Activated T-cell treated with anti-CD3 and anti-CD28 coated beads, Interleukin-2, amount 50 U/mL, for 4 hours (primary cell): ENCODE measurements at regions not wholly inside any gene's neighbourhood (a gene's known extent, or its start where the extent isn't known, plus 50 kb on each side); places are given as distances from the start of the nearest gene placed in this dataset.

ENCODE experiments used
- ATAC-seq, 2 donors: fragments of 200-7000 bp; cut with Tn5 transposase; one replicate each; pipeline ENCODE4 v1.10.0; 2021
- DNase-seq: peaks from one replicate; pipeline ENCODE4 v3.0.0-alpha.2; 2020
- H3K27me3 Mint-ChIP-seq: one replicate; pipeline ENCODE4 v1.8.0; 2021; ENCODE audit warnings: low read depth, mixed read lengths
- H3K36me3 Mint-ChIP-seq: one replicate; pipeline ENCODE4 v1.8.0; 2022; ENCODE audit warnings: mixed read lengths; ENCODE audit not compliant: insufficient read depth
- H3K4me1 Mint-ChIP-seq: one replicate; pipeline ENCODE4 v1.8.0; 2021; ENCODE audit warnings: low read depth, mixed read lengths
- H3K4me3 Mint-ChIP-seq: one replicate; pipeline ENCODE4 v1.8.0; 2021; ENCODE audit warnings: mild to moderate bottlenecking, moderate library complexity, mixed read lengths
- H3K9me3 Mint-ChIP-seq: one replicate; pipeline ENCODE4 v1.8.0; 2021; ENCODE audit warnings: mixed read lengths

DNA sequence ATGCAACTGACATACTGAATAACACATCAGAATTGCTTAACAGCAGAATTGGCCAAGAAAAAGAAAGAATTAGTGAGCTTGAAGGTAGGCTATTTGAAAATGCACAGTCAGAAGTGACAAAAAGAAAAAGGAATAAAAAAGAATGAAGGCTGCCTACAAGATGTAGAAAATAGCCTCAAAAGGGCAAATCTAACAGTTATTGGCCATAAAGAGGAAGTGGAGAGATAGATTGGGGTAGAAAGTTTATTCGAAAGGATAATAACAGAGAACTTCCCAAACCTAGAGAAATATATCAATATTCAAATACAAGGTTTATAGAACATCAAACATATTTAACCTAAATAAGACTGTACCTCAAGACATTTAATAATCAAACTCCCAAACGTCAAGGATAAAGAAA is 67.5 kb downstream of the ATP6V1G3 start:
- DNase-seq (no peak), ATAC-seq (no peak)
- Mint-ChIP-seq H3K36me3 (peaks cover 6% of the 10 kb centered on the region), H3K4me3 (no peak overlapping the region), H3K27me3 (no peaks in the 10 kb centered on the region), H3K9me3 (peaks cover 26% of the 10 kb centered on the region), H3K4me1 (no peaks in the 10 kb centered on the region)

DNA sequence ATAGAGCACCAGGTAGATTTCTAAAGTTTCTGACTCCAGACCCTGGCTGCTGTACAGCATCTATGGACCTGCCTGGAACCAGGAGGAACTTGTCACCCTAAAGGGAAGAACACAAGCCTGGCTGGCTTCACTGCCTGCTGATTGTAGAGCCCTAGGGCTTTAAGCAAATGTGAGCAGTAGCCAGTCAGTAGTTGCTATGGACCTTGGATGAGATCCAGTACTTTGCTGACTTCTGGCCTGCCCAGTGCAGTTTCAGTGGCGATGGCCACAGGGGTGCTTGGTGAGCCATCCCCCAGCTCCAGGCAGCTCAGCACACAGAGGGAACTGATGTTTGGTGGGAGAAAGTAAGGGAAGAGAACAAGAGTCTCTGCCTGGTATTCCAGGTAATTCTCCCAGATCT is 68.4 kb downstream of the ATP6V1G3 start:
- no peak for ATAC-seq
- Mint-ChIP-seq H3K9me3 (peaks cover 23% of the 10 kb centered on the region), H3K4me1 (no peaks in the 10 kb centered on the region), H3K27me3 (no peaks in the 10 kb centered on the region), H3K4me3 (no peak overlapping the region), H3K36me3 (peaks cover 6% of the 10 kb centered on the region)
- no peak for DNase-seq

DNA sequence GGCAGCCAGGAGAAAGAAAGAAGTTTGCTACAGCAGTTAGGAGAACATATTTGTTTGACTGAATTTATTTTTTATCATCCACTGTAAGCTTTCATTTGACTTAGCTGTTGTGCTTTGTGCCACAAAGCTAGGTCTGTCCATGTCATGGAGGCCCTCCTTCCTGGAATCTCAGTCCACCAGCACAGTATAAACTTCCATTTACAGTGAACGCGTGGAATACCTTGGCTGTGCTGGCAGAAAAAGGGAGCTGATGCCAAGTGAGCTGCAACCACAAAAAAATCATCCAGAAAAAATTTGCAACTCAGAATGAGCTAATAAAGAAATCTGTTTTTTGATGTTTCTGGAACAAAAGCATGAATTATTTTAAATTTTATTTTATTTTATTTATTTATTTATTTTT is 72.6 kb downstream of the ATP6V1G3 start:
- Mint-ChIP-seq H3K27me3 (no peaks in the 10 kb centered on the region), H3K36me3 (no peaks in the 10 kb centered on the region), H3K4me3 (no peak overlapping the region), H3K4me1 (peaks cover 10% of the 10 kb centered on the region), H3K9me3 (peaks cover 2% of the 10 kb centered on the region)
- ATAC-seq (no peak), DNase-seq (no peak)

DNA sequence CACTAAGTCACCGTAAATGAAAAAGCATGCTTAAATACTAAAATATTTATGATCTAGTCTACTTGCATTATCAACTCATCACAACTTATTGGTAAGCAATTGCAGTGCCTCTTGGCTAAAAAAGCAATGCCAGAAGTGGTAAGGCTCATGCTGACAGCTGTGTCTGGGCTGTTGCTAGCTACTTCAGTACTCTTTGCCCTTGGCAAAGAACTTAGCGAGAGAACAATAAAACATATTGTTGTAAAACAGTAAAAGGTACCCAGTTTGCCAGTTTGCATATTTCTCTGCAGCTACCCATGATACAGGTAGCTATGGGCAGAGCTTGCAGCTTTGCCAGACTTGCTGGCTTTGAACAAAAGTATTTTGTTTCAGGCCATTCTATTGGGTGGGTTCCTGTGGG is 73.1 kb downstream of the ATP6V1G3 start:
- ATAC-seq (no peak), DNase-seq (no peak)
- no peaks in the 10 kb centered on the region for H3K36me3 Mint-ChIP-seq
- peaks cover 10% of the 10 kb centered on the region for H3K4me1 Mint-ChIP-seq
- no peaks in the 10 kb centered on the region for H3K9me3 Mint-ChIP-seq
- no peaks in the 10 kb centered on the region for H3K27me3 Mint-ChIP-seq
- no peak overlapping the region for H3K4me3 Mint-ChIP-seq

DNA sequence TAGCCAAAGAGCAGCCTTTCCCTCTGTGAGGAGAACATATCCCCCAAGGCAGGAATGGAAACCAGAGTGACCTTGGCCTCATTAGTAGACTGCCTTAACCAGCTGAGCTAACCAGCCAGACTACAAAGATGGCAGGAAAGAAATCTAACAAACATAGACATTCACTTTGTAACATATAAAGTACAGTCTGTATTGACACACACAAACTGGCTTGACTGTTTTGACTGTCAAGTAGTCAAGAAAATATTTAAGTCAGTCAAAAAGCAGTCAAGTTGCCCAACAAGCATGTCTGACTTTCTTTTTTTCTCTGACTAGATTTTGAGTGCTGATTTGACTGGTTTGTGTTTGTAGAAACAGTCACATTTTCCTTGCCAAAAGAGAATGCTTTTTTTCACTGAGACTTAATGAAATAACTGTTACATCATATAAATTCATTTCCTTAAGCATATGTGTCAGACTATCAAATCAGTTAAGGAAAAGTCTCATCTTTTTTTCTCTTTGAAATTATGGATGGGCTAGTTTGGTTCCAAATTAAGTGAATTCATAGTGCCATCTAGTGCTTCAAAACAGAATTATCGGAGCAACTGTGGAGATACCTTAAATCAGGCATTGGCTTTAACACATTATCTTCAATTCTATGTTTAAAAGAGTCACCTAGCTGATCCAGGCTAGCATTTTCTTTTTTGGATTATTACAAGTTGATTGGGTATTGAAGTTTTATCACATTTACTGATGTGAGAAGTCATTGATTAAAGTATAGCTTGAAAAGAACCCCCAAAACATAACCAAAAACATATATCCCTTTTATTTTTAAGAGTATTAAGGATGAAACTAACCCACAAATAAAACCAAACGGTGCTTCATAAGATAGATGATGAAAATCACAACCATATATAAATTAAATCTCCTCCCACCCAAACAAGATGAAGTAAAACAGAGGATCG is 75.0 kb downstream of the ATP6V1G3 start:
- Mint-ChIP-seq H3K27me3 (no peaks in the 10 kb centered on the region), H3K36me3 (no peaks in the 10 kb centered on the region), H3K4me3 (no peak overlapping the region), H3K9me3 (no peaks in the 10 kb centered on the region), H3K4me1 (peaks cover 10% of the 10 kb centered on the region)
- DNase-seq, result no peak
- ATAC-seq, result peak; percentile 72 to 76

DNA sequence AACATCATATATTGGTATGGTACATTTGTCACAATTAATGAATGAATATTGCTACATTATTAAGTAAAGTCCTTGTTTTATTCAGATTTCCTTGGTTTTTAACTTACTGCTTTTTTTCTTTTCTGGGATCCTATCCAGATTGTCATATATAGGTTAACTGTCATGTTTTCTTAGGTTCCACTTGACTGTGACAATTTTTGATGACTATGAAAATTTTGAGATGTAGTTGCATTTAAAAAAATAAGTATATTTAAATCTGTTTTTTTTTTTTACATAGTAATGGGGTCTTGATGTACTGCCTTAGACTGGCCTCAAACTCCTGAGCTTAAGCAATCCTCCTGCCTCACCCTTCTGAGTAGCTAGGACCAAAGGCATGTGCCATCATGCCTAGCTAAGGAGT is 76.8 kb downstream of the ATP6V1G3 start:
- ATAC-seq, result no peak

DNA sequence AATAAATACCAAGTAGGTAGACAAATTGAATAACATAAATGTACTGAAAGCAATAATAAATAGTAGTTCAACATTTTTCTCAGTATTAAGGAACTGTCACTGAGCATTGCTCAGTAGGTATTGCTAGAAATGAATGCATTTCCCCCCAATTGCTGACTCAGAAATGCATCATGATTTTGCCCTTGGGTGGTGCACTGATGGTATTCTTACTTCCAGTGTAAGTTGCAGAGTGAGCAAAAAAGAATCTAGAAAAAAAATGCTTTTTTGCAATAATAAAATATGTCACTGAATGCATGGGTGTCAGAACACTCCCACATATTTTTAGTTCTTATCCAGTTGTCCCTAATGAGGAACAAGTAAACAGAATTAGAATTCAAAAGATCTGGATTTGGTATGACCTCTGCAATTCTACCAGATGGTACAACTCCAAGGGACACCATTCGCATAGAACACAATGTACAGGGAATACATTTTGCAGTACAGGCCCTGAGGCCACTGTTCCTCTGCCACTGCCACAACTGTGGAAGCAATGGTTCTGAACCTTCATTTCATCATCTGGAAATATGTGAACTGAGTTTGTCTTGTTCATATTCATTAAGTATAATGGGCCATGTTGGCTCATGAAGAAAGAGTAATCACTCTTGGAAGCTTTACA is 78.0 kb downstream of the ATP6V1G3 start:
- ATAC-seq (peak; percentile 80 to 82), DNase-seq (no peak)
- H3K27me3 Mint-ChIP-seq, result no peaks in the 10 kb centered on the region
- peaks cover 10% of the 10 kb centered on the region for H3K4me1 Mint-ChIP-seq
- no peaks in the 10 kb centered on the region for H3K36me3 Mint-ChIP-seq
- no peak overlapping the region for H3K4me3 Mint-ChIP-seq
- no peaks in the 10 kb centered on the region for H3K9me3 Mint-ChIP-seq

More for the DNA sequence above, 76.8 kb downstream of the ATP6V1G3 start:
- DNase-seq, result no peak
- Mint-ChIP-seq H3K27me3 (no peaks in the 10 kb centered on the region), H3K36me3 (no peaks in the 10 kb centered on the region), H3K9me3 (no peaks in the 10 kb centered on the region), H3K4me3 (no peak overlapping the region), H3K4me1 (peaks cover 10% of the 10 kb centered on the region)

DNA sequence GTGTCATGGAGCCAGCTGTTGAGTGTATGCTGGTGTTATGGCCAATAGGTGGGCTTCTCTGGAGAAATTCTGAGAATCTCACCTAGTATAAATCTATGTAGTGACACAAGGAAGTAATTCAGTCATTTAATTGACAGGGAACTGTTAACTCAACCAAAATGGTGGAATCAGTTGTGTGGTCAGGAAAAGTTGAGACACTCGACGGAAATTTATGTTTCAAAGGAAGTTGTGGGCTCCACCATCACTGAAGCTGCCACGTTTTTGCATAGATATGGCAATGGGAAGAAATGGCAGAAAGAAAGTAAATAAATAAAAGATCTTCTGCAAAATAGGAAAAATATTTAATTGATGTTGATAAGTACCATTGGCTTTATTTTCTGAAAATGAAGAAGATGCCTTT is 84.5 kb downstream of the ATP6V1G3 start:
- H3K36me3 Mint-ChIP-seq, result no peaks in the 10 kb centered on the region

DNA sequence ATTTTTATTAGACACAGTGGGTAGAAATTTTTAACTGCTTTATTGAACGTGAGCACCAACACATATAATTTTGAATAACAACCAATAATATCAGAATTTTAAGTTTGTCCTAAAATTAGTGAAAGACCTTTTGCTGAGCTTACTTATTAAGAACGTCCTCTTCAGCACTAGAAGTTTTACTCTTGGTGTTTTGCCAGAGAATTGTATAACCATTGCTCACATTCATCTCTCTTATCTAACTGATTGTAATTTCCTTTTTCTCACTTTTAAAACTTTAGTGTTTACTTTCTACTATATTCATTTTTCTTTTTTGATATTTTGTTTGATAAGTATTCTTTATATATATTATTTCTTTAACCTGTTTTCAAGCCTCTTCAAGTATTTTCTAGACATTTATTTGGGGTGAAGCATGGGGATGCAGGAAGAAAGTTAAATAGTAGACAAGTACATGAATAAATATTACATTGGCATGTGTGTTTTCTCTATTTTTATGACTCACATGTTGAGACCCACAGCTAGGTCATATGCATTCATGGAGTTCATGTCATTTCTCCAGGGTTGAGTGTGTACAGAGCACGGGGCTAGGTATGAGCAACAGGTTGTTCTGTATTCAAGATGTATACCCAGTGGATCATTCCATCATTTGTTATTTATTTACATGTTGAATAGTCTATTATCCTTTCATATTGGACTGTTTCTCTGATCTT is 90.6 kb downstream of the ATP6V1G3 start:
- H3K9me3 Mint-ChIP-seq, result no peaks in the 10 kb centered on the region
- no peaks in the 10 kb centered on the region for H3K36me3 Mint-ChIP-seq
- H3K27me3 Mint-ChIP-seq, result peaks cover 5% of the 10 kb centered on the region
- ATAC-seq (no peak), DNase-seq (no peak)
- no peak overlapping the region for H3K4me3 Mint-ChIP-seq
- H3K4me1 Mint-ChIP-seq, result no peaks in the 10 kb centered on the region

More for the DNA sequence above, 84.5 kb downstream of the ATP6V1G3 start:
- DNase-seq (no peak), ATAC-seq (no peak)
- Mint-ChIP-seq H3K4me1 (no peaks in the 10 kb centered on the region), H3K4me3 (no peak overlapping the region), H3K27me3 (no peaks in the 10 kb centered on the region), H3K9me3 (no peaks in the 10 kb centered on the region)

DNA sequence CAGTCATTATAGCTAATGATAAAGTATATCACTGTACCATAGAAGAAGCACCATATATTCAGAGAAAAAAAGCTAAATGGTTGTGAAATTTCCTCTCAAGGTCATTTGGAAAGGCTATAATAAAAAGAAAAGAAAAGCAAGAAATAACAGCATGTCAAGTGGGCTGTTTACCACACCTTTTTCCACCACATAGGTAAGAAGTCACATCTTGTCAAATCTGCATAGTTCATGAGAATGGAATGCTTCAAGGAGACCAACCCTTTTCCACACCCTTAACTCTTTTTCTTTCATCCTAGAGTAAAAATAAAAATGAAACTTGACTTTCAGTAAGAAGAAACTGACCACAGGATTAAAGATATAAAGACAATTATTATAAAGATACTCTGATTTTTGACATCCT is 91.2 kb downstream of the ATP6V1G3 start:
- ATAC-seq, result no peak
- no peaks in the 10 kb centered on the region for H3K36me3 Mint-ChIP-seq
- H3K9me3 Mint-ChIP-seq, result no peaks in the 10 kb centered on the region
- no peak overlapping the region for H3K4me3 Mint-ChIP-seq
- no peak for DNase-seq
- H3K4me1 Mint-ChIP-seq, result no peaks in the 10 kb centered on the region
- peaks cover 5% of the 10 kb centered on the region for H3K27me3 Mint-ChIP-seq

DNA sequence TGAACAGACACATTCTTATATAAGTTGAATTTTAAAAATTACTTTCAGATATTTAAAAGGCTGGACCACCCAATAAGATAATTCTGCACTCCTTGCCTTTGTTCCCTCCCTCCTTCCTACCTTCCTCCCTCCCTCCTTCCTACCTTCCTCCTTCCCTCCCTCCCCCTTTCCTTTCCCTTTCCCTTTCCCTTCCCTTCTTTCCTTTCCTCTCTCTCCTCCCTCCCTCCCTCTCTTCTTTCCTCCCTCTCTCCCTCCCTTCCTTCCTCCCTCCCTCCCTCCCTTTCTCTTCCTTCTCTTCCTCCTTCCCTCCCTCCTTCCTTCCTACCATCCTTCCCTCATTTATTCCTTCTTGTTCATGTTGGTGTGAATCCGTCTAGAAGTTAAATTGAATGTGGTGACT is 93.0 kb downstream of the ATP6V1G3 start:
- no peaks in the 10 kb centered on the region for H3K36me3 Mint-ChIP-seq
- ATAC-seq, result no peak
- peaks cover 10% of the 10 kb centered on the region for H3K27me3 Mint-ChIP-seq
- H3K4me1 Mint-ChIP-seq, result no peaks in the 10 kb centered on the region
- no peaks in the 10 kb centered on the region for H3K9me3 Mint-ChIP-seq
- no peak for DNase-seq
- no peak overlapping the region for H3K4me3 Mint-ChIP-seq

DNA sequence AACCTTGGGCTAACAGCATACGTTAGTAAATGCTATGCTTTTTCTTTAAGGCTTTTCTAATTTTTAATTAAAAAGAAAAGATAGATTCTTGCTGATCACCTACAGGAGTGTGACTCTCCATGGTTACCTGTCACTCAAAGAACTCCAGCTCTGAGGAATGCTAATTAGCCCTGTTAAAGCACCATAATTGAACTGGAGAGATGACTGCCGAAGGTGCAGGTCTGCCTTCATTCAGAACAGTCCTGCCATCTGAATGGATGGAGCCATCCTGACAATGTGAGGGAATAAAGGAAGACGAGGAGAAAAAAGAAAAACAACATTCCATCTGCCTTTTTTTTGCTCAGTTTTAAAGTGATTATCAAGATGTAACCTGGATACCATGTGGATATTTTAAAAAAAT is 94.6 kb downstream of the ATP6V1G3 start:
- DNase-seq, result no peak
- Mint-ChIP-seq H3K9me3 (no peaks in the 10 kb centered on the region), H3K4me1 (no peaks in the 10 kb centered on the region), H3K27me3 (peaks cover 10% of the 10 kb centered on the region), H3K4me3 (no peak overlapping the region), H3K36me3 (no peaks in the 10 kb centered on the region)
- no peak for ATAC-seq

DNA sequence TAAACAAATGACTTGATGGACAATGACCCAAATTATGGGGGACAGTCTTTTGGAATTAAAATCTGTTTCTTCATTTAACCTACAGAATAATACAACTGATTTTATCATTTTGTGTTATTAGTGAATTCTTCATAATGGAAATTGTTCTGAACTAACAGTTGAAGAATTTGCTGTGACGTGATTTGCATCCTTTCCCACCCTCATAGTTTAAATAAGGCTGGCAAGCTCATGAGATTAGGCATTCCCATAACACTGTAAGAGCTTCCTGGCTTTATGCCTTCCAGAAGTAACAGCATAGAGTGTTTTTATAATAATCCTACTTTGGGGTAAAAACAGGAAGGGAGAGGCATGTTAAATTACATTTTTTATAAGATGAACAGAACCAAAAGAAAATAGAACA is 95.7 kb downstream of the ATP6V1G3 start:
- DNase-seq (no peak), ATAC-seq (no peak)
- Mint-ChIP-seq H3K4me1 (no peaks in the 10 kb centered on the region), H3K27me3 (peaks cover 10% of the 10 kb centered on the region), H3K9me3 (no peaks in the 10 kb centered on the region), H3K36me3 (no peaks in the 10 kb centered on the region), H3K4me3 (no peak overlapping the region)

DNA sequence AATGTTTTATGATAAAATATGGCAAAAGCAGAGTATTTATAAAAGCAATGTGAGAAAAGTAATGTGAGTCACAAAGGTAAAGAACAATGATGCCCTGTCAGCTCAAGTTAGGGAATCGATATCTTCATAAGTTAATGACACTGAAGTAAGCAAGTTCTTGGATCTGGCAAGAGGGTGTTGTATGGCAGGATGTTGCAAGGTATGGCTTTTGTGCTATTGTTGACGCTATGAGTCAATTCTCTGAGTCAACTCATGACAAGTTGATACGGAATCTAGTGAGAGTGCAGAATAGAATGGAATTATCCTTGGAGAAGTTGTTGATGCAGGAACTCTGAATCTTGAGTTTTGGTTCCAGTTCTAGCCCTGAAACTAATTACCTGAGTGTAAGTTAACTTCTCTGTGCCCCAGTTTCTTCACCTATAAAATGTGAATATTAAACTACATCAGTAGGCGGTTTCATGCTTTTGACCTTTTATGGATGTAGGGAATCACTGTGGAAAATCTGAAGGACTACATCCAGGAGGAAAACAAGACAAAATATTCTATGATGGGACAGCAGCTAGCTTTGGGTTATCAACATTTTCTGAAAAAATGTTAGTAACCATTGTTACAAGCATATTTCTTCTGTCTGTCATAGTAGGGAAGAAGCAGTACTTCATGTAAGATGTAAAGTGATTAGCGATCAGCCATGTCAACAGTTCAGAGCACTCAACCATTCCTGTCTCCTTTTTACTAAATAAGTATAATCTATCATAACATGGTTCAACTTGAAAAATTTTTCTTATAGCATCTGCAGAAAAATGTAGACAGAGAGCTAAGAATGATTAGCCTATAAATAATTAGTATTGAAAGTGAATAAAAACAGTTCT is 96.9 kb downstream of the ATP6V1G3 start:
- Mint-ChIP-seq H3K9me3 (no peaks in the 10 kb centered on the region), H3K4me1 (no peaks in the 10 kb centered on the region), H3K4me3 (no peak overlapping the region), H3K27me3 (peaks cover 10% of the 10 kb centered on the region), H3K36me3 (no peaks in the 10 kb centered on the region)
- DNase-seq (no peak), ATAC-seq (no peak)
